Activated T-cell treated with anti-CD3 and anti-CD28 coated beads for 24 hours (primary cell): ENCODE measurements at regions not wholly inside any gene's neighbourhood (a gene's known extent, or its start where the extent isn't known, plus 50 kb on each side); places are given as distances from the start of the nearest gene placed in this dataset.
"Not testable (repeated sequence)": the region's sequence is repeated elsewhere in the genome, so short reads cannot be mapped to it uniquely, and the experiment has no call there.

ENCODE experiments used
- DNase-seq: peaks from one replicate; pipeline ENCODE4 v3.0.0-alpha.2; 2020; ENCODE audit warnings: low read depth

DNA sequence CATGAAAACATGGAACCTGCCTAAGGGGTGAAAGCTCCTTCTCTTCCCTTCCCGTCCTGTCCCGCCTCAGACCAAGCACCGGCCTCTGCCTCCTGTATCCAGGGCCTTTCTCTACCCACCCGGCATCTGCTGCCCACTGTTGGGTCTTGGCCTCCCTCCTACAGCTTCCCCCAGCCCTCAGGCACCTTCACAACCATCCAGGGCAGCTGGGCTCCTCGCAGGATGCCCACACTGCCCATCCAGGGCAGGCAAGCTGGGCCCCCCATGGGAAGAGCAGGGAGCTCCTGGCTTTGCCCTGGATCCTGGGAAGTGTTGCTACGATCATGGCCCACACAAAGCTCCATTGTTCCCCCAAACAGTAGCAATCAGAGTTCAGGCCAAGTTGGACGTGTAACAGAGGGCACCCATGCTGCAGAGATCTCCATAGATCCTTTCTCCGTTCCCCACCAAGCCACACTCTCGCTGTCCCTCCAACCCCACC is 206.6 kb downstream of the NDUFA10 start:
- DNase-seq = no peak

- DNase-seq = no peak
These were observed 207.1 kb downstream of the NDUFA10 start for GRCh38 chr2:239818086-239818485.

DNA sequence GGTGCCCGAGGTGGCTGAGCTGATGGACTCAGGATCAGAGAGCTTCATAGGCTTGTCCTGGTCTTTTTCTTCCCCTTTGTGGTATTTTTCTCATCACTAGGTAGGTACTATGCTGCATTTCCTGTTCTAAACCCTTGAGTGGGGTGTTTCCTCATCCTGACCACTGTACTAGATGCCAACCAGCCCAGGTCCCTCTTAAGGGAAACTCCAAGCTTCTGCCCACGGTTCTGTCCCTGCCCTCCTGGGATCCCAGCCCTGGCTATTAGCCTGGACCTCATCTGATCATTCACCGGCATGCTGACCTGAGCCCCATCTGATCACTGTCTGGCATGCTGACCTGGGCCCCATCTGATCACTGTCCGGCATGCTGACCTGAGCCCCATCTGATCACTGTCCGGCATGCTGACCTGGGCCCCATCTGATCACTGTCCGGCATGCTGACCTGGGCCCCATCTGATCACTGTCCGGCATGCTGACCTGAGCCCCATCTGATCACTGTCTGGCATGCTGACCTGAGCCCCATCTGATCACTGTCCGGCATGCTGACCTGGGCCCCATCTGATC is 207.6 kb downstream of the NDUFA10 start:
- DNase-seq = not testable (repeated sequence)

GRCh38 chr2:239816576-239817467 is 208.3 kb downstream of the NDUFA10 start:
- no peak for DNase-seq

- DNase-seq = no peak
These were observed 209.5 kb downstream of the NDUFA10 start for GRCh38 chr2:239815671-239816070.

GRCh38 chr2:239814861-239815601 is 210.1 kb downstream of the NDUFA10 start:
- no peak for DNase-seq

DNA sequence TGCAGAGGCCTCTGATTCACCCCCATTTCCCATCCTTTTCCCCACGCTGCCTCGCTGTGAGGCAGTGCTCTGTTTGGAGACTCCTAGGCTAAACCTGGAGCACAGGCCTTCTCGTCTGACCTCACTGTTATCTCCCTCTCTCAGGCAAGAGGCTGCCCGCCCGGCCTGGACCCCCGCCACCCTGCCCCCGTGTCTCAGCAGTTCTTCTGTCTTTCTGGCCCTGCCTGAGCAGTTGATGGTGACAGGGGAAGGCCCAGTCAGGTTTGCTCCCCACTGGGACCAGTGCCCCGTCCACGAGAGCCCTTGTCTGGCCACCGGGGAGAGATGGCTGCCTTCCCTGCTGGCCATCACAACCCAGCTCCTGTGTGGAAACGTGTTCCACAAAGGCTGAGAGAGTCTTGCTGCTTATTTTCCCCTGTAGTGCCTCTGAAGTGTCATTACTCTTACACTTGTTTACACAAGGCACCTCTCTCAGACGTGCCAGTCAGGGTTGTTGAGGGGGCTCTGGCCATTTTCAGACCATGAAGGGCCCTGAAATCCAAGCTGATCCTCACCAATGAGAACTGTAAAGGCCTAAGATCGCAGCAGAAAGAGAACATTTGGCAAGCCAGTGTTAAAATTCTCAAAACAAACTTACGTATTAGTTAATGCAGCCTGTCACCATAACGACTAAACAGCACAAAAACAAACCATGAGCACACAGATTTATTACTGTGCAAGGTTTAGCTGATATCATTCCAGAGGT is 210.9 kb downstream of the NDUFA10 start:
- DNase-seq = no peak

- no peak for DNase-seq
These were observed 211.7 kb downstream of the NDUFA10 start for GRCh38 chr2:239813261-239814115.

- no peak for DNase-seq
These were observed 213.2 kb downstream of the NDUFA10 start for GRCh38 chr2:239811806-239812560.

DNA sequence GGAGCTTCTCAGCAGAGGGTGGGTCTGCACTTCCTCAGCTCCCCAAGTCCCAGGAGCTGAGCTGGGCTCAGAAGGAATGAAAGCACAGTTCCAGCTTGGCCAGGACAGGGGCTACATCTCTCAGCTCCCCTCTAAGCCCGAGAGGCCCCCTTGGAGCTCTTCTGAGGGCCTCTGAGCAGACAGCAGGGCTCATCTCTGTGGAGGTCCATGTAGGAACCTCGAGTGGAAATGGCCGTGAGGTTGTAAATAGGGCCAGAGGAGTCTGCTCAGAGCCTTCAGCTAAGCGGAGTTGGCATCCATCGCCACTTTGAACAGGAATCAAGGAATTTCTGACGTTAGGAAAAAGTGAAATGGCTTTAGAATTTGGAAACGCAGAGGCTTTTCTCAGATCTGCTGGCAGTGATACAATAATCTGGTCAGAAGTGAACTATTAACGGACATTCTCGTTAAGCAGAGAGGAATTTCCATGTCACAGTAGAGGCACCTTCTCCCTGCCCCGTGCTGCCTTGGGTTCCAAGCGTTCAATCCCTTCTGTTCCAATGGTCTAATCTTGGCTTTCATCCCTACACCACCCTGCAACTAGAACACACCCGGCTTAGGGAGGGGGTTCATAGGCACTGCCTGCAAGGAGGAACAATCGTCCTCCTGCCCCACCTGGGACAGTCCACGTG is 213.9 kb downstream of the NDUFA10 start:
- no peak for DNase-seq

DNA sequence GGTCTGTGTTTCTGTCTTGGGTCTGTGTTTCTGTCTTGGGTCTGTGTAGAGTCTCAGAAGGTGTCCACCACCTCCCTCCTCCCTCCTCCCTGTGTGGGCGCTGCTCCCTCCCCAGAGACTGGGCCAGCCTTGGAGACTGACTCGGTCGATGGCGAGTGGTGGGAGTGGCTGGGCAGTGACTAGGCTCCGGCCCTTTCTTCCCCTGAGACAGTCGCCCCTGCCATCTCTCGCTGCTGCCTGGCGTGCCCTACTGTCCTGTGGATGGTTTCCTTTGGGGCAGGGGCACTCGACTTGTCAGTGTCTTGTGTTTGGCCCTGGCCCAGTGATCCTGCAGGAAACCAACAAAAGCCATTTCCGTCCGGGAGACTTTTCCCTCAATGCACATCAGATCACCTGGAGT is 215.8 kb downstream of the NDUFA10 start:
- DNase-seq = no peak

DNA sequence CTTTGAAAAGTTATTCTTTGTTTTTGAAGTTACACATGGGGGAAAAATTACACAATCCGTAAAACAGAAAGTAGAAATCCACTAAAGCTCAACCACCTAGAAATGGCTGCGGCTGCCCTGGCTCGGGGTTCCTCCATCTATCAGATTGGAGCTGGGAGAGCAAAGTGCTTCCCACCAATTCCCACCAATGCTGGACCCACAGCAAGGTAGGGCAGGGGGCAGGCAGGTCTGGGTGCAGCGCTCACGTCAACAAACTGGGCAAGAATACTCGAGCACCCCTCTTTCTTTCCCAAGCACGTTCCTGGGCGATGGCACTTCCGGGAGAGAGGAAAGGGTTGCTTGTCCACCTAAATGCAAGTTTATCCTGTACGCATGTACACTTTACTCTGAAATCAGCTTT is 217.6 kb downstream of the NDUFA10 start:
- no peak for DNase-seq

GRCh38 chr2:239806758-239807434 is 218.2 kb downstream of the NDUFA10 start:
- no peak for DNase-seq

DNA sequence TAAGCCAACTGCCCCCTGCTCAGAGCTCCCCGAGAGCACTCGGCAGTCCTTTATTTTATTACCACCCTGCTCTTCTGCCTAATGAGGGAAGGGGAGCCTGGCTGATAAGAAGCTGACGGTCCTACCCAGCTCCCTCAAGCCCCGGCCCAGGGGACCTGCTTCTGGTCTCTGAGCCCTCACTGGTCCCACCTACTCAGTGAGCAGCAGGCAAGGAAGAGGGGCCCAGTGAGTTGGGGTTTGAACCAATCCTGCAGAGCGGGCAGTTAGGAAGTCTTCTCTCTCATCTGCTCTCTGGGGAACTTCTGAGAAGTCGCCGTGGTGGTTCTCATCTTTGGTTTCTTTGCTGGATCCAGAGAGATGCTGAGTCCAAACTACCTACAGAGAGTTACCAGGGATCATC is 218.9 kb downstream of the NDUFA10 start:
- no peak for DNase-seq

GRCh38 chr2:239805414-239805813 is 219.7 kb downstream of the NDUFA10 start:
- no peak for DNase-seq

DNA sequence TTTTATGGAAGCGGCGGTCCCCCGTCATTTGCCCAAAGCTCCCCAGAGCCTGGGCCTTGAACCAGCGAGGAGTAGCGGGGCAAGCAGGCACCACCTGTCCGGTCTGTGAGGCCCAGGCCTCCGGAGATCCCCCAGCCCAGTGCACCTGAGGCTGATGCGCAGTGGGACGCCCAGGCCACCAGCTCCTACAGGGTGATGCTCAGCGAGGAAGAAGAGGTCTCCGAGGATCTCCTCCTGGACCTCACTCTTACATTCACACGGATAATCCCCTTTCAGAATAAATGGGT is 220.2 kb downstream of the NDUFA10 start:
- DNase-seq = no peak

DNA sequence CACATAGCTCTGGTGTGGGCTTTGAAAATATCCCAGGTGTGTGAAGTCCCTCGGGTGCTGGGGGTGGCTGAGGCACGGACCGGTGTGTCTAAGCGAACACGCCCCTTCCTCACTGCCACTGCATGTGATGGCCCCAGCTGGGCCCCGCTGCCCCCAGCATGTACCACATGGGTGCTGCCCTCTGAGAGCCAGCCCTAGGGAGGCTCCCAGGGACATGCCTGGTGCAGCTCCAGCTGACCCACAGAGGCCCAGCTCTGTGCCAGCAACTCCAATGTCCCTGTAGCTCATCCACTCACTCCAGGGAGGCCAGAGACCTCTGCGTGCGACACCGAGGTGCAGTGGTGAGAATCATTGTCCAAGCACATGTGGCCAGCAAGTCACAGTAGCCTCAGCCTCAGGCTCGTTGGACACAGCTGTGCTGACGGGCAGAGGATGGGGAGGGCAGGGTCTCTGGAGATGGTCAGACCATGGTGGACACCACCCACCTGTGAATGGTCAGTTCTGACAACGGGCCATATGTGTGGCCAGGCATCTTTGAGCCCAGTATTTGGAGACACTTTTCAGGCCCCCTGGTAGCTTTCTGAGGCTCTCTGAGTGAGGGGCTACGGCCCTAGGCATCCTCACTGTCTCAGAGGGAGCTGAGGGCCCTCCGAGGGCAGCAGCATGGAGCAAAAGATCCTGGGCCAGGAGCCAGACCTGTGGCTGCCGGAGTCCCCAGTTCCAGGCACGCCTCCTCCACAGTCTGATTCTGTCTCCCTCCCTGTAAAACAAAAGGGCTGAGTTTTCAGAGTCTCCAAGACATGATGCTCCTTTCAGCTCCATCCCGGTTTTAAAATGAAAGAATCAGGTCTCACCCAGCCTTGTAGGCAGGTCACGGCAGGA is 220.7 kb downstream of the NDUFA10 start:
- no peak for DNase-seq

DNA sequence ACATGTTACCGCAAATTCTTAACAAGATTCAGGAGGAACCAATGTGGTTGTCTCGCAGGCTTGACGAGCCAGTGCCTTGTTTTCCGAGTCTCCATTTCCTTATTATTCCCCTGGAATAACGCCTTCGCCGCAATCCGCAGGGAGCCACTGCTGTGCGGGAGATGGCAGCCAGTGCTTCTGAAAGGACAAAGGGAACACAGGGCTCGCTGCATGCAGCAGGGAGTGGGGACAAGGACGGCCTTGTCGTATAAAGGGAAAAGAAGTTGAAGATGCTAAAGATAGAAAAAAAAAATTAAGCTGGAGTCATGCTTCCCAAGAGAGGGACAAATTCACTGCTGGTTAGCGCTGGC is 221.4 kb downstream of the NDUFA10 start:
- no peak for DNase-seq
